Hematopoietic multipotent progenitor cell (in vitro differentiated cells): ENCODE measurements at regions not wholly inside any gene's neighbourhood (a gene's known extent, or its start where the extent isn't known, plus 50 kb on each side); places are given as distances from the start of the nearest gene placed in this dataset.
"Not testable (repeated sequence)": the region's sequence is repeated elsewhere in the genome, so short reads cannot be mapped to it uniquely, and the experiment has no call there.

ENCODE experiments used
- DNase-seq, 3 donors: peaks; one replicate each; pipeline ENCODE4 v3.0.0-alpha.2; 2011 to 2015; ENCODE audit warnings: low read depth in 2 of 3, low spot score in 2 of 3

DNA sequence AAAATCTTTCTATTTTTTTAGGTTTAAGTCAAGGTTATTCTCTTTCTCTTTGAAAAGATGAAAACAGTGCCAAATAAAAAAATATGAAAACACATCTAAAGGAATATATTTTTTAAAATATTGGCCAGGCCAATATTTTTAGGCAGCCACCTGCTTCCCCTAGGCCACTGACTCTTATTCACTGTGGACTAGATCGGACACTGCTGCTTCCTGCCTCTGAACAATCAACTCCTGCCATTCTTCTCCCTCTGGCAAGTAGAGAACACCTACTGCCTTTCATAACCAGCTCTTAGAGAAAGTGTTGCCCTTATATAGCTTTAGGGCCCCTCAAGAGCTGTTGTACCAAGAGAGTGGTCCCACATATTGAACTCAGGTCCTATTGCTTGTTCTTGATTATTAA, 529.2 kb downstream of the RAPGEF2 start:
- no peak for DNase-seq

DNA sequence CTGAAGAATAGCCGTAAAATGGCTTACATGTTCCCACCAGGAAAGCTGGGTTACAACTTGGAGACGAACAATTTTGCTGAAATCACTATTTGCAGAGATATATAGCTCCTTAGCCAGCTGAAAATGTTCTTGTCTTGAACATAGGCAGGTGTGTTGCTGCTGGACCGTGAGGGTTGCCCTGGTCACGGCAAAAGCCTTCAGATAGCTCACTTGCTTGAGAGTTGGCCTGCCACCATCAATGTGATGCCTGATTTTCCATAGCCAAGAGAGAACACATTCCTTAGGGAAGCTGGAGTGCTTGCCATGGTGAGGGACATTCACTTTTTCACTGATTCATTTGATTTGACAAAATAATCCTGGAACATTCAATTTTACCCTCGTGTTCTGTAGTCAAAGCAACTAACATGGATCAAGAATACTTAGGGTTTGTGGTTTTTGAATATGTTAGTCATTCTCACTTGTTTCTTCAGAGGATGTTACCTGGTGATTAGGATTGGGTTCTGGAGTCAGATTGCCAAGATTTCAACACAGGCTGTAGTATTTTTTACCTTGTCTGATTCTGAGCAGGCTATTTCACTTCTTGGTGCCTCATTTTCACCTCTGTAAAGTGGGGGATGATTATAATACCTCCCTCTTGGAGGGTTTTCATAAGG, 536.9 kb downstream of the RAPGEF2 start:
- DNase-seq: no peak

DNA sequence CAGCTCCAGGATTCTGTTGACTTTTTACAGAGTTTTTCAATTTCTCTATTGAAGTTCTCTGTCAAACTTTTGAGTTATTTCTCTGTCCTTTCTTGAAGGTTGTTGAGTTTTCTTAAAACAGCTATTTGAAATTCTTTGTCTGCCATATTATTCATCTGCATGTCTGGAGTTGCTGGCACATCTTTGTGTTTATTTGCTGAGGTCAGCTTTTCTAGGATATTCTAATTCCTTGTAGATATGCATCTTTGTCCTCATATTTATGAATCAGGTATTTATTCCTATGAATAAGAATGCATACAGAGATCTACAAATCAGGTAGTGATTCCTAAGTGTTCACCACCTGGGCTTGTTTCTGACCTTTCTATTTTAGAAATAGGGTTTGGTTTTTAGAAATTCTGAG, 546.4 kb downstream of the RAPGEF2 start:
- no peak for DNase-seq

DNA sequence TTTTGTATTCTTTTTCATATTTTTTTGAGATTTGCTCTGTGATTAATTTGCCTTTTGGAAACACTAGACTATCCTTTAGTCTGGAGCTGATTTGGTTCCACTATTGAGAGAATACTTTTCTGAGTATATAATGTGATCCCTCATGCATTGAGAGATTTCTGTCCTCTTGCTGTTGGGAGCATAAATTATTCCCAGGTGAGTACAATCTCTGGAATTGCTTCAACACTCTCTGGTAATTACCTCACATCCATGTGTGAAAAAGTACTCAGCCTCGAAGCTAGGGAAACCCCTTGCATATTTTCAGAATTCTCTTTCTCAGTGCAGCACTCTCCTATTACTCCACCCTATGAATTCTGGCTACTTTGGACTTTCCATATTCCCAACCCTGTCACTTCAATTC, 550.0 kb downstream of the RAPGEF2 start:
- no peak for DNase-seq

DNA sequence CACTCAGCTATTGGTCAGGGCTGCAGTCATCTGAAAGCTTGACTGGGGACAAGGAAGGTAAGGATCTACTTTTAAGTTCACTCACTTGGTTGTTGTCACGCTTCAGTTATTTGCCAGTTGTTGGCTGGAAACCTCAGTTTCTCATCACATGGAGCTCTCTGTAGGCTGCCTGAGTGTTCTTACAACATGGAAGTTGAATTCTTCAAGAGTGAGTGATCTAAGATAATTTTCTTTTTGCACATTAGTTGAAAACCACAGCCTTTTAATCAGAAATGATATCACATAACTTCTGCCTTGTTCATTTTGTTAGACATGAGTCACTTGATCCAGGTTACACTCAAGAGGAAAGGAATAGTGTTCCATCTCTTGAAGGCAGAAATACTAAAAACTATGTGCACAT, 552.7 kb downstream of the RAPGEF2 start:
- DNase-seq: no peak

DNA sequence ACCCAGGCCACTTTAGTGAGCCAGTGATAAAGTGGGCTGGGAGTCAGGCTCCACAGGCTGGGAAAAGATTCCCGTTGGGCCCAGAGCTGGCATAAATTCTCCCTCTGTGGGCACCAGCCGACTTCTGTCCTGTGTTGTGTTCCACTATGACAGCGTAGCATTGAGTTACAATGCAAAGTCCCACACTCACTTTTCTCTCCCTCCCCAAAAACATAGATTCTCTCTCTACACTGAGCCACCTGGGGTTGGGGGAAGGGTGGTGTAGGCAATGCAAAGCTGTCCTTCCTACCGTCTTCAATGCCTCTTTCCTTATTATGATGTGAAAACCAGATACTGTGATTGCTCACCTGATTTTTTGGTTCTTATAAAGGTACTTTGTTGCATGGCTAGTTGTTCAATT, 566.2 kb downstream of the RAPGEF2 start:
- no peak for DNase-seq

DNA sequence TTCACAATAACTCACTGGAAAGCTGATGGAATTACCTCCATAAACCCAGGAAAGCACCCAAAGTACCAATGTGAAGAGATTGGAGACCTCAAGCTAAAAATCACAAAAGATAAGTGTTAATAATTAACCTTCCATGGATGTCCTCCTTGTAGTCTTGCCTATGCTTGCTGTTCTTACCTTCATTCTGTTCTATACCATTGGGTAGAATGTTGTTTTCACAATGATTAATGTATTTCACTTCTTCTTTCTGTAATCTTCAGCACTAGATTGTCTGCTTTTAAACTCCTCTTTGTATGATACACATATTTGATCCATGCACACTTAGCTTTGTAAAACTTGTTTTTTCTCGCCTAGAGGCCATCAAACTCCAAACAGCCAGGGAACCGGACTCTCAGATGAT, 570.3 kb downstream of the RAPGEF2 start:
- DNase-seq: no peak

DNA sequence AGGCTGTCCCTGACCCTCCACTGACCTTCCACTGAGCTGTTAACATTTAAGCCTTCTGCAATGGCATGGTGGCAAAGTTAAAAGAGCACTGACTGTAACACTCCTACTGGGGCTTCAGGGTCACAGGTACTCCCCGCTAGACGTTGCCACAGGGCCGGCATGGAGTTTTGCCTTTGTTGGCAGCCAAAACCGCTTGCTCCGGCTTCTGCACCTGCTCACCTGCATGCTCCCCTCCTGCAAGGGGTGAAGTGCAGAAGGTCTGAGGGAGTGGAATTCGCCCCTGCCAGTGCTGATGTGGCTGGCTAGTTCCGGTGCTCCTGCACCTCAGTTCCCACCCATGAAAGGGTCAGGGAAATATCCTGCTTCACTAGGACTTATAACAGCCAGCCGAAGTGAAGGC, 571.4 kb downstream of the RAPGEF2 start:
- no peak for DNase-seq

DNA sequence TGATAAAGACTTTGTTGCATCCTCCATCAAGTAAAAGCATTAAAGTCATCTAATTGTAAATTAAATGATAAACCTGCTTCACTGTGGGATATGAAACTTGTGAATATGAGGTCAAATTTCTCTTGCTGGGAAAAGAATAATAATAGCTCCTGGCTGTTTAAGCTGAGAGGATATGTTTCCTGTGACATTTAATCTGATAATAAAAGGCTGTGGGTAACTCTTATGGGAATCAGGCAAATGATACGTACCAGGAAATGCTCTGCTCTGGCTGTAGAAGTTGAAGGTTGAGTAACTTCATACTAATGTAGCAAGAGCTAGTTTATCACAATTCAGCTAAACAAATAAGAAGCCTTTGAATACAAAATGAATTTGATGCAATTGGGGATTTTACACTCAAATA, 574.6 kb downstream of the RAPGEF2 start:
- DNase-seq: no peak

DNA sequence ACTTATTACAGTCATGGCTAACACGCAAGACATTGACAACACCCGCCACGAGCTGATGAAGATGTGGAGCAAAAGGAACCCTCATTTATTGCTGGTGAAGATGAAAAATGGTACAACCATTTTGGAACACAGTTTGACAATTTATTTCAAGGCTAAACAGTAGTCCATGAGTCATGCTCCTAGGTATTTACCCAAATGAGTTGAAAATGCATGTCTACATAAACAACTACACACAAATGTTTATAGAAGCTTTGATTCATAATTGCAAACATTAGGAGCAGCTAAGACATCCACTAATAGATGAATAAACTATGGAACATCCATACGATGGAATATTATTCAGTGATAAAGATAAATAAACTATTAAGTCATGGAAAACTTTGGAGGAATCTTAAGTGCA, 580.1 kb downstream of the RAPGEF2 start:
- no peak for DNase-seq

DNA sequence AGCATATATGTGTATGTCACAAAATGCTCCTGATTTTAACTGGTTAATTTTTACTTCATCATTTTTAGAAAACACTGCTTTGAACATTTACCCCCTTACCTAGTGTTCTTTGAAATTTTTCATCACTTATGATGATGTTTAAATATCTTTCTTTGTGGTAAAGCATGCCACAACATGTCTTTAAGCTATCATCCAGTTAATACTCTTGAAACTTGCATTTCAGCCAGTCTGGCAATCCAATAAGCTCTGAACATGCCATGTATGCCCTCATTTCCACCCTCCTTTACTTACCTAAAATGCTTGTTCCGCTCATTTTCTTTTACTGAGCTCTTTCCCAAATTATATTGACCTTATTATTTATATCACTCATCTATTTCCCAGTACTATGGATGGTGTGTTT, 581.2 kb downstream of the RAPGEF2 start:
- no peak for DNase-seq

DNA sequence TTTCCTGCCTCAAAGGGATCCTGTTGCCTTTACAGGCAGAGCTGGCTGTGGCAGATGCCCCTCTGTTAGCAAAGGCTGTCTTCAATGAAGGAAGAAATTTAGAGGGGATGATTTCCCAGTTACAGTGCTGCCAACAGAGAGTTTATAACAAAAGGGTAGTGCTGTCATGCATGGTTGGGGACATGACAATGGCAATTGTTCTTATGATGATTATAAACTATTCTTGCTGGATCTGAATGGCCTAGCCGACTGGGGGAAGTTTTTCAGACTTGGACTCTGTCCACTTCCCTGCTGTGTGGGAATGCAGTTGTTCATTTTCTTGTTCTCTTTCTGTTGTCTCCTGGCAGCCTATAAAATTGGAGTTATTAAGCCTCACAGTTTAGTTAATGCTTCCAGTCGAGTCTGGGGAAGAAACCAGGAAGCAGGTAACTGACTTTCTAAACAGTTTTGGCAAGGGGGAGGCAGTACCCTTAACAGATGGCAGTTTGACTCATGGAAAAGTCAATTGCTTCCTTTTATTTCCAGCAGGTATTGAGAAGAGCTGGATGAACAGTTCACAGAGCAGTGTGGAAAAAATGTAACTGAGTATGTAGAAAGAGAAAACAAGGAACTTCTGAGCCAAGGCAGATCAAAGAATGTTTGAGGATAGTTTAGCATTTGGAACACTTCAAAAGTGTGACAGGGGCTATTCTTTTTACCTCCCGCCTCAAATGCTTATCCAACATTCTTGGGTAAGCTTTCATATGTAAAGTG, 582.6 kb downstream of the RAPGEF2 start:
- DNase-seq: no peak

DNA sequence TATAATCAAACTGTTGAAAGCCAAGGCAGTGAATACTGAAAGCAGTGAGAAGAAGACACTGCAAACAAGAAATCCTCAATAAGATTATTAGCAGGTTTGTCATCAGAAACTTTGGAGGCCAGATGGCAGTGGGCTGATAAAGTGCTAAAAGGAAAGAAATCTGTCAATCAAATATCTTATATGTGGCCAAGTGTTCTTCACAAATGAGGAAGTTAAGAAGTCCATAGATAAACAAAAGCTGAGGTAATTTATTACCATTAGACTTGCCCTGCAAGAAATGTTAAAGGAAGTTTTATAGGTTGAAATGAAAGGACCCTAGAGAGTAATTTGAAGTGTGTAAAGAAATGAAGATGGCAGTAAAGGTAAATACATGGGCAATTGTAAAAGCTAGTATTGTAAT, 586.6 kb downstream of the RAPGEF2 start:
- no peak for DNase-seq

DNA sequence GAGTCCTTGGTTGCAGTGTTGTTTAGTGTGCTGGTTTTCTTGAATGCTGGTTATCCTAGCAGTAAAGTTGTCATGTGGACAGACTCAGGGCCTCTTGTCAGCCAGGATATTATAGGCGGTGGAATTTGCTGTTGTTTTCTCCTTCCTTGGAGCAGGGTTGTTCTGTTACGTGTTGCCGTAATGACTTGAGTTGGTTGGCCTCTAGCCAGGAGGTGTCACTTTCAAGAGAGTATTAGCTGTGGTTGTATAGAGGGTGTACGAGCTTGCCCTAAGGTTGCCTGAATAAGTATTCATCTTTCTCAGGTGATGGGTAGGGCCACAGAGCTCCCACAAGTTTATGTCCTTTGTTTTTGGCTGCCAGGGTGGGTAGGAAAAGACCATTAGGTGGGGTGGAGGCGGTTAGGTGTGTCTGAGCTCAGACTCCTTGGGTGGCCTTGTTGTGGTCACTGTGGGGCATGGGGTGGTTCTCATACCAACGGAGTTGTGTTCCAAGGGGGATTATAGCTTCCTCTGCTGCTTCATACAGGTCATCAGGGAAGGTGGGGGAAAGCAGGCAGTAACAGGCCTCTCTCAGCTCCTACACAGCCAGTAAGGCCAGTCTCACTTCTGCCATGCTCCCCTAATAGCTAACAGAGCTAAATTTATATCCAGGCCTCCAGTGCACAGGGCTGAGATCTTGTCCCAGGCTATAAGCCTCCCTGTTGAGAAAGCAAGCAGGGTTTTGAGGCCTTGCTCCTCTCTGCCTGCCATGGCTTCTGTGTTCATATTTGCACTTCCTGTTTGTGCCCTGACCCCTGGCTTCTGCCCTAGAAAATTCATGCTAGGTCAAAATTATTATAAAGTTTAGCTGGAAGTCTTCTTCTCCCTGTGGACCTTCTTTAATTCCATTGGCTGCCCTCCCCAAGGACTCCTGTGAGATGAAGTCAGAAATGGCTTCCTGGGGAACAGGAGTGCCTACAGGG, 594.7 kb downstream of the RAPGEF2 start:
- no peak for DNase-seq

DNA sequence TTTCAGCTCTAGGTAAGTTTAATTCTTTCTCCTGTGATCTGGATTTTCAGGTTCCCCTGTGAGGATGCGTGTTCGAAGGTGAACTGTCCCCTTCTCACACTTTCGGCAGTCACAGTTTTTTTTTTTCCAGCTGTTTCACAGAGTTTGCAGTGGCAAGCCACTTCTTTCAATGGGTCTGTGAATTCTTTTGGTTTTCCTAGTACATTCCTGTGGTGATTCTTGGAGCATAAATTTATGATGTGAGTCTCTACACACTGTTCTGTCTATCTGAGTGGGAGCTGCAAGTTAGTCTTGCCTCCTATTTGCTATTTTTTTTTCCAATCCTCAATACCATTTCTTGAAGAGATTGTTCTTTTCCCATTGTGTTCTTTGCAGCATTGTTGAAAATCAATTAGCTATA, 595.5 kb downstream of the RAPGEF2 start:
- no peak for DNase-seq

DNA sequence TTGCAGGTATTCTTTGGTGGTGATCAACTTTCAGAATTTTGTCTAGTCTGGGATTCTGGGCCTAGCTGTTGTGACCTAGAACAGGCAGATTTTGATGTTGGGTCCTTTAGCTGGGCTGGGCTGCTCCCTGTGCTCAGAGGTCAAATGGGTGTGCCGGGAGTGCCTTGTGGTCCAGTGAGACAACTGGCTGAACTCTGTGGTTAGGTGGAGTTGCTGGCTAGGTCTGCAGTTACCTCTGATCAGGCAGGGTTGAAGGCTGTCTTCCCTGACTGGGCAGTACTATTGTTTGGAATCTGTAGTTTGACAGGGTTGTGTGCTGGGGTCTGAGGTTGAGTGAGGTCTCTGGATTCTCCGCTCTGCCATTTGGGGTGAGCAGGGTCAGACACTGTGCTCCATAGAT, 599.3 kb downstream of the RAPGEF2 start:
- DNase-seq: no peak

DNA sequence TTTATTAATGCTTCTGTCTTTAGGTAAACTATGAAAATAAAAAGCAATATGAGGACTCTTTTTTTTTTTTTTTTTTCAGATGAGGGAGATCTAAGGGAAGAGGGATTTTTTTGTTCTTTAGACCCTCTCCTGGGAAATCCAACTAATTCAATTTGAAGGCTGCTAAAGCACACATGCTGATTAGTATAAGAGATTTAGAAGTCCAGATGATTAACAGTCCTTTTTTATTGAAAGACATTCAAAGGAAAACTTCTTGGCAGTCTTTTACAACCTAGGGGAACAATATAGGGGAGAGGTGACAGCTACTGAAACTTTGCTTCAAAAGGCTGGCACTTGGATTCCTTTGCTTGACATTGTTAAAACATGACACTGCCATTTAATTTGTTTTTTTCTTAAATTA, 602.5 kb downstream of the RAPGEF2 start:
- DNase-seq: no peak

DNA sequence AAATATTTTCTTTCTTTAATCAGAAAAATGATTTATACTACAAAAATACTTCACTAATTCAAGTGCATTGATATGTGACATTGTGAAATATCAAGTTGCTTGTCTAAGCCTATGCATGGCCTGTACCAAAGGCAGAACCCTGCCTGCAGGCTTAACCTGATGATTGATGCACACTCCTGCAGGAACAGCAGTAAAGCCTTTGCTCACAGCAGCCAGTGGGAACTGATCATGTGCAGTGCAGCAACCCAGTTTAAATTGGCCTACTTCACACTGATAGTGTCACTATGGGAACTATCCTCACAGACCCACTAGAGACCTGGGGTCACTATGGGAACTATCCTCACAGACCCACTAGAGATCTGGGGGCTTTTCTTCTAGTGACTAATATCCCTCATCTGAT, 603.8 kb downstream of the RAPGEF2 start:
- no peak for DNase-seq

DNA sequence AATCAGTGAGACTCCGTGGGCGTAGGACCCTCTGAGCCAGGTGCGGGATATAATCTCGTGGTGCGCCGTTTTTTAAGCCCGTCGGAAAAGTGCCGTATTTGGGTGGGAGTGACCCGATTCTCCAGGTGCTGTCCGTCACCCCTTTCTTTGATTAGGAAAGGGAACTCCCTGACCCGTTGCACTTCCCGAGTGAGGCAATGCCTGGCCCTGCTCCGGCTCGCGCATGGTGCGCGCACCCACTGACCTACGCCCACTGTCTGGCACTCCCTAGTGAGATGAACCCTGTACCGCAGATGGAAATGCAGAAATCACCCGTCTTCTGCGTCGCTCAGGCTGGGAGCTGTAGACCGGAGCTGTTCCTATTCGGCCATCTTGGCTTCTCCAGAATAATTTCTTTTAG, 612.3 kb downstream of the RAPGEF2 start:
- DNase-seq: not testable (repeated sequence)

DNA sequence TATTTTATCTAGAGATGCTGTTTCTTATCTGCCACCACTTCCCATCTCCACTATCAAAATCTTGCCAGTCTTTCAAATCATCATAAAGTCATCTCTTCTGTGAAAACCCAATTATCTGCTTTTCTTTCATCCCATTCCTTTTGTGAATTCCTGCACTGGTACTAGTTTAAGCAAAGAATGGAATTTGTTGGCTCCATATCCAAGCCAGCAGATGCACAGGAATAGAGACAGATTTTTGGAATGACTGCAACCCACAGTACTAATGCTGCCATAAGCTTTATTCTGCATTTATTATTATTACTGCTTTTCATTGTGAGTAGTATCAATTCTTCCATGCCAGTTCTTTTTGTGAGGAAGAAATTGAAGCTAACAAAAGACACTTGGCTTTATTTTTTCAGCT, 616.7 kb downstream of the RAPGEF2 start:
- DNase-seq: no peak

DNA sequence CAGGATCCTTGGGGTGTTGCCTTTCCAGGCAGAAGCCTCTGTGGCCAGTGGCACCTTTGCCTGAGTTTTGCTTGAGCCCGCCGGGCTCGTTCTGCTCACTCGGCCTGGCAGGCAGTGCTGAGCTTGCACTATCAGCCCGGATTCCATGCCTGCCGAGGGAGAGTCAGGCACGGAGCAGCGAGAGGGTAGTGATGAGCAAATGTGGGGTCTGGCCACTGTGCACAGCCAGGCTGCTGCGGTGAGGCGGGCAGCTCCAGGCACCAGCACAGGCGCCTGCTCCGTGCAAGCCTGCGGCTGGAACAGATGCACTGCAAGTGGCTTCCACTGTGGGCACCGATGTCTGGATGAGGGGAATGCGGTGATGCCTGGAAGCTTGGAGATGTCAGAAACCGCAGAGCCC, 619.2 kb downstream of the RAPGEF2 start:
- DNase-seq: no peak

DNA sequence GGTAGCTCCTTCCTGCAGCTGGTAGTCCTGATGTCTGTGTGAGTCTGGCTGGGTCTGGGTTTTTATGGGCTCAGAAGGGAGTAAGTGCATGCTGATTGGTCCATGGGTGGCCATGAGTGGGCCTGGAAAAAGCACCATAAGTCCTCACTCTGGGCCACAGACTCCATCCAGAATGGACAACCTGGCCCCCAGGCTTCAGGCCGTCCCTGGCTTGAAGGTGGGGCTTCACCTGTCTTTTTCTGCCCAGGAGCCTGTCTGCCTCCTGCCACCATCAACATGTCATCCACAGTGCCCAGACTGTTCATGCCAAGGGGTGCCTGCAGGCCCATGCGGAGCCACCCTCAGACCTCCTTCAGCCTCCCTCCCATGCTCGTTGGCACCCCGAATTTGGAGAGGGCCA, 620.0 kb downstream of the RAPGEF2 start:
- no peak for DNase-seq
